HG03039 (cell line): ENCODE measurements at regions not wholly inside any gene's neighbourhood (a gene's known extent, or its start where the extent isn't known, plus 50 kb on each side); places are given as distances from the start of the nearest gene placed in this dataset.

Experiments used
- ATAC-seq: cut with Tn5 transposase; IDR thresholded peaks from one replicate; pipeline ENCODE4 v1.9.1; 2021; ENCODE audit warnings: mild to moderate bottlenecking, moderate library complexity; ENCODE audit not compliant: unreplicated experiment

DNA sequence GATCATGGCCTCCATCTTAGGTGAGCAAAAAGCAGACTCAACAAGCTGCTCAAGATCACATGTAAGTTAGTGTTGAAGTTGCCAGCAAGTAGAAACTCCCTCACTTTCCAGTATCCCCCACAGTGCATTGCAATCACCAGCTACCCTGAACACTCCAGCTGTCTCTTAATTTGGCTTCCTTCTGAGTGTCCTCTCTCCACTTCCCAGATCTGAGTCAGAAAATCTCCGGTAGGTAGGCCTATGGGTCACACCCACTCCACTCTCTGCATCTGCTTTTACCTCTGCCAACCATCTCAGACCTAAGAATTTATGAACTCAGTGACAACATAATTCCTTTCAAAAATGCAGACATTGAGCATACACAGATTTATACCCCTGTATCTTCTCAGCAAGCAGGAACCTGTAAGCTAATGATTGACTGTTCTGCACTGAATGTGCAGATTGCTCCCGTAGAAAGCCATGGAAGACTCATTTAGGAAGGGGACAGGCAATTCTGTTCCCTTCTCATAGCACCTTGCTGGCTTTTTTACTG lies 656.9 kb downstream of the EPHA4 start:
- ATAC-seq: no peak

- ATAC-seq: no peak
These were observed 655.2 kb downstream of the EPHA4 start for GRCh38 chr2:220916931-220917330.

- no peak for ATAC-seq
These were observed 641.6 kb downstream of the EPHA4 start for GRCh38 chr2:220930271-220931076.

GRCh38 chr2:220931491-220931890 lies 640.6 kb downstream of the EPHA4 start:
- ATAC-seq: no peak

DNA sequence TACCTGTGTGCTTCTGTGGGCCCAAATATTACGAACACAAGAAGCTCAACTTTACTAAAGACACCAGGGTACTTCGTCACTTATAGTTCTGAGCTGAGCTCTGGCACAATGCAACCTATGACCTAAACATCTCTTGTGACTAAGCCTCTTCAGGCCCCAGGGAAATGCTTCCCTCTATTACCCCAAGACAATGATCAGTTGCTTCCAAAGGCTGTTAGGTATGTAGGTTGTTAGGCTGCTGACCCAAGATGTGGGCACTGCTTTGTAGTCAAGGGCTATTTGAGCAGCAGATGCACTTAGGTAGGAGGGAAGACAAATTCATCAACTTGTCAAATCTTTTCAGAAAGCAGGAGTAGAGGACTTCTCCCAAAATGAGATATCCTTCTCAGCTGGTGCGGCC lies 640.1 kb downstream of the EPHA4 start:
- no peak for ATAC-seq

- ATAC-seq: peak; percentile 89
These were observed 636.2 kb downstream of the EPHA4 start for GRCh38 chr2:220935789-220936321.

DNA sequence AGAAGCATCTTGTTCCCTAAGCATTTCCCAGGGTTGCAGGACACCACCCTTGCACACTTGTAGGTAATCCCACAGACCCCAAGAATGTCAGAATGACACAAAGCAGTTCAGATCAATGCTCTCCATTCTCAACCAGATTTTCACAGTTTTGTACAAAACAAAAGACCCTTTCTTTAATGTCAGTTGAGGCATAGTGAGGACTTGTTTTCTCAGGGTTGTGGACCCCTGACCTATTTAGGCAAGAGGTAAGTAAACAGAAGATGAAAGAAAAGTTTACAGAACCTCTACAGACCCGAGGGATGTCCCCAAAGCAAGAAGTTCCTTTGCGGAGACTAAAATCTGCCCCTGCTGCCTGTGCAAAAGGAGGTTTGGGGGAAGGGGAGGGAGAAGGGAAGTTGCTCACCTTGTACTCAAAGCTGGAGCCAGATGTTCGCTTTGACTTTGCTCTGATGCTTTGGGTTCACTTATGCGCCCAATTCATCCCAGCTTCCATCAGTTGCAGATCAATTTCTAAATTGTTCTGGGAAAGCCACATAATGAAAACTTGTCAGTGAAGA lies 635.4 kb downstream of the EPHA4 start:
- no peak for ATAC-seq

DNA sequence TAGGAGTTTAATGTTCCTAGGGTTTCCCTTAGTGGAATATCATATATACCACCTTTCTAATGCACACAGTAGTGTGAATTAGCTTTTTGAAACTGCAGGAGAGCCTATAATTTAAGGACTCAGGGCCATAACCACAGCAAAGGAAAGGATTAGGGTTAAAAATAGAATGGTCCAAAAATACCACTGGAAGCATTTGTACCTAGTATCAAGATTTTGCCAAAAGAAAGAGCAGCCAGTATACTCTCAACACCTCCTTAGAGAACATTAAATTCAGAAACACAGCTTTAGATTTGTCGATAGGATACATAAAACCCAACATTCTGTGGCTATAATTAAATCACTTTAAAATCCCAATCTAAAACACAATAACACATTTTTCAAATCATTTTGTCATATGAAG lies 634.9 kb downstream of the EPHA4 start:
- no peak for ATAC-seq

- no peak for ATAC-seq
These were observed 631.5 kb downstream of the EPHA4 start for GRCh38 chr2:220940646-220941045.

GRCh38 chr2:220941683-220942082 lies 630.4 kb downstream of the EPHA4 start:
- no peak for ATAC-seq

DNA sequence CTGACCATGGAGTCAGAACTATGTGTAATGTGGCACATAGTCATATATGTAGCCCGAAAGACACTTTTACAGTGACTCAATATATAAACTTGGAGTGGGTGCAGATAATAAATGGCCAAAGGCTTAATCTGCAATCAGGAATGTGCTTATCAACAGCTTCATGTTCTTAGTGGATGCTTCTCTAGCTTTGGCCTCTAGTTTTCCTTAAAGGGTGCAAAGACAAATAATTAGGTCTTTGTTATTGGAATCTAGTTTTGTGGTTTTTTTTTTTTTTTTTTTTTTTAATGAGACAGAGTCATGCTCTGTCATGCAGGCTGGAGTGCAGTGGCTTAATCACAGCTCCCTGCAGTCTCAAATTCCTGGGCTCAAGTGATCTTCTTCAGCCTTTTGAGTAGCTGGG lies 625.6 kb downstream of the EPHA4 start:
- ATAC-seq: no peak

GRCh38 chr2:220948579-220948978 lies 623.5 kb downstream of the EPHA4 start:
- no peak for ATAC-seq

- ATAC-seq: no peak
These were observed 622.6 kb downstream of the EPHA4 start for GRCh38 chr2:220949466-220949865.

GRCh38 chr2:220955776-220956175 lies 616.3 kb downstream of the EPHA4 start:
- no peak for ATAC-seq

- no peak for ATAC-seq
These were observed 615.7 kb downstream of the EPHA4 start for GRCh38 chr2:220956429-220956828.

- no peak for ATAC-seq
These were observed 612.7 kb downstream of the EPHA4 start for GRCh38 chr2:220959391-220959802.

GRCh38 chr2:220961143-220961860 lies 610.8 kb downstream of the EPHA4 start:
- ATAC-seq: no peak

DNA sequence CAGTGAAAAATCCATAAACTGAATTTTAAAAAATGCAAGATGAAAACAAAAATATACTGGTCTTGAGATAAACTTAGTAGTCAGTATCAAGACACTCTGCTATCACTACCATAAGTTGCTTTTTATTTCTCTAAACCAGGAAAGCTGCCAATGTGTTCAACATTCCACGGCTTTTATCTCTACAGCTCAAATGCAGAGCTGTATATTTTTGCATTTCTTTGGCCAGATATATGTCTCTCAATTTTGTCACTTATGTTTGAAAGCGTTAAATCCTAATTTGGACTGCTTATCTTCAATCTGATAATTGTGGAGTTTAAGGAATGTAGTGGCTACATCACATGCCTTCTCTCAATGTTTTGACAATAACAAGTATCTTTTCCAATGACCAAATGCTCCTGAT lies 609.5 kb downstream of the EPHA4 start:
- no peak for ATAC-seq

GRCh38 chr2:220963076-220963475 lies 609.0 kb downstream of the EPHA4 start:
- no peak for ATAC-seq

DNA sequence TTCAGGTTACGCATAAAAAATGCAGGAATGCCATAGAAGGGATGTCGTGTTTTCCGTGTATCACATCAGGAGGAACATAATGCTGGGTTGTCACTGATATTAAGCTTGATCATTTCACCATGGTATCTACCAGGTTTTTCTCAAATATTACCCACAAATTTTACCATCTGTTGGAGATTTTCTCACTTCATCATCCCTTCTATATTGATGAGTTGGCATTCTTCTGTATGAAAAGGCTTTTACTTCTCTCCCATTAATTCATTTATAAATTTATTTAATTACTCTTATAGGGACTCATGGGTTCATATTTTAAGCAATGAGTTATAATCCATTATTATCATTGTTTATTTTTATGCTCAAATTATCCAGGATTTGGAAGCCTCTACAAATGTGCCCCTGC lies 608.2 kb downstream of the EPHA4 start:
- ATAC-seq: no peak

- ATAC-seq: no peak
These were observed 605.5 kb downstream of the EPHA4 start for GRCh38 chr2:220966636-220967035.

GRCh38 chr2:220969348-220969747 lies 602.8 kb downstream of the EPHA4 start:
- ATAC-seq: no peak
